ENCODE measurements at regions not wholly inside any gene's neighbourhood (a gene's known extent, or its start where the extent isn't known, plus 50 kb on each side); places are given as distances from the start of the nearest gene placed in this dataset.

- DNase-seq (ENCODE audit: low spot score) = no peak
These were observed 377.1 kb downstream of the TNS1 start for GRCh38 chr2:217625557-217626169.

GRCh38 chr2:217623281-217623912, 379.4 kb downstream of the TNS1 start:
- DNase-seq (ENCODE audit: low spot score) = no peak

- DNase-seq (ENCODE audit: low spot score) = no peak
These were observed 380.4 kb downstream of the TNS1 start for GRCh38 chr2:217622205-217623060.

- no peak for DNase-seq (ENCODE audit: low spot score)
These were observed 381.4 kb downstream of the TNS1 start for GRCh38 chr2:217621391-217621801.

GRCh38 chr2:217618744-217619143, 384.1 kb downstream of the TNS1 start:
- no peak for DNase-seq (ENCODE audit: low spot score)

- no peak for DNase-seq (ENCODE audit: low spot score)
These were observed 385.2 kb downstream of the TNS1 start for GRCh38 chr2:217617616-217618022.

GRCh38 chr2:217616936-217617335, 385.9 kb downstream of the TNS1 start:
- DNase-seq (ENCODE audit: low spot score) = no peak

- DNase-seq (ENCODE audit: low spot score) = no peak
These were observed 387.6 kb downstream of the TNS1 start for GRCh38 chr2:217615171-217615570.

GRCh38 chr2:217614498-217614897, 388.3 kb downstream of the TNS1 start:
- no peak for DNase-seq (ENCODE audit: low spot score)

- DNase-seq (ENCODE audit: low spot score) = no peak
These were observed 388.7 kb downstream of the TNS1 start for GRCh38 chr2:217614096-217614495.

- DNase-seq (ENCODE audit: low spot score) = peak; percentile 91
These were observed 389.9 kb downstream of the TNS1 start for GRCh38 chr2:217612920-217613319.

GRCh38 chr2:217612211-217612610, 390.6 kb downstream of the TNS1 start:
- no peak for DNase-seq (ENCODE audit: low spot score)

GRCh38 chr2:217611626-217612127, 391.1 kb downstream of the TNS1 start:
- DNase-seq (ENCODE audit: low spot score) = peak; percentile 62

- DNase-seq (ENCODE audit: low spot score) = no peak
These were observed 391.7 kb downstream of the TNS1 start for GRCh38 chr2:217611056-217611455.

- peak; percentile 75 for DNase-seq (ENCODE audit: low spot score)
These were observed 392.4 kb downstream of the TNS1 start for GRCh38 chr2:217610401-217610814.

GRCh38 chr2:217609952-217610351, 392.8 kb downstream of the TNS1 start:
- no peak for DNase-seq (ENCODE audit: low spot score)

GRCh38 chr2:217606296-217606695, 396.5 kb downstream of the TNS1 start:
- DNase-seq (ENCODE audit: low spot score) = no peak

GRCh38 chr2:217604527-217605194, 398.1 kb downstream of the TNS1 start:
- peak; percentile 97 for DNase-seq (ENCODE audit: low spot score)

GRCh38 chr2:217601601-217602000, 401.2 kb downstream of the TNS1 start:
- no peak for DNase-seq (ENCODE audit: low spot score)

- no peak for DNase-seq (ENCODE audit: low spot score)
These were observed 402.9 kb downstream of the TNS1 start for GRCh38 chr2:217599906-217600305.

GRCh38 chr2:217597681-217598080, 405.1 kb downstream of the TNS1 start:
- DNase-seq (ENCODE audit: low spot score) = no peak

GRCh38 chr2:217597145-217597544, 405.6 kb downstream of the TNS1 start:
- peak; percentile 66 for DNase-seq (ENCODE audit: low spot score)
